HK-2 (cell line): ENCODE measurements at regions not wholly inside any gene's neighbourhood (a gene's known extent, or its start where the extent isn't known, plus 50 kb on each side); places are given as distances from the start of the nearest gene placed in this dataset.

Experiments
- DNase-seq: peaks from one replicate; pipeline ENCODE4 v3.0.0-alpha.2; 2018; ENCODE audit not compliant: unreplicated experiment

DNA sequence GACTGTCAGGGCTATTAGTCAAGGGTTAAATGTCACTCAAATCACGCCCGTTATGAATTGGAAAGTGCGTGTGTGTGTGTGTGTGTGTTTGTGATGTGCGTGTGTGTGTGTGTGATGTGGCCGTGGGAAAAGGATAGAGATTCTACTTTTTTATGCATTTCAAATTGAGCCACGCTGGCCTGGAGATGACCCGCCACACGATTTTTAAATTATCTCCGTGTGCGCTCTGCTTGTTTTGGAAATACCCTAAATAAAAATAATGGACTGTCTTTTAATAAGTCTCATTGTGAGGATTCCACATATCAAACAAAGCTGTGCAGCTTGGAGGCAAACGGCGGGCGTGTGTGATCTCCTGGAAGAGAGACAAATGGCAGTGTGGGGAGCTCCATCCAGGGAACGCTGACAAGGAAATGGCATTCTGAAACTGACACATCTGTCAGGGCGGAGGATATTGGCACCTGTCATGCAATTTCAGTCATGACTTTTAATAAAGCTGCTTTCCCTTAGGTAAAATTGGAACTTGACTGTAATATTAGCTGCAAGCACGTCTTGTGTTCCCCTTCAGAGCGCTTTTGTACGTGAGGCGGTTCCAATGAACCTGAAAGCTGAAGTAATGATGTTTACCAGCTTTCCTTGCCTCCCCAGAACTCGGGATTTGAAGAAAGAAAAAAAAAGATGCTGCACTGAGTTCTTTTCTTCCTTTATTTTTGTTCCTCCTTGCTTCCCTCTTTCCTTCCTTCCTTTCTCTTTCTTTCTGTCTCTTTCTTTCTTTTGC, 381.8 kb upstream of the SMIM21 start:
- DNase-seq = no peak

DNA sequence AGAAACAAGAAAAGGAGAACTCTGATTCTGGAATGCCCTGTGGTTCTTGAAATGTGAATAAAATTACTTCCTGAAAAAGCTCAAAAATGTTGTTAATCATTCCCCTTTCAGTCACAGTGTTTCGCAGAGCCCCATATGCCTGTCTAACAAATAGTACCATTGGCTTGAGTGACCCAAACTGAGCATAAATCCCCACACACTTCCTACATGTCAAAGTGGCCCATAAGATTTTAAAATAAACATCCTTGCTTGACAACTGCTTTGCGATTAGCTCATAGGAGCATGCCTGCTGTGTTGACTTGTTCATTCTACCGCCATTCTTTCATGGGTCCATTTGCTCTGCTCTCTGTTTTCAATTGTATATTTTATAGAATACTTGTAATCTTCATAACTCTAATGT, 377.8 kb upstream of the SMIM21 start:
- no peak for DNase-seq

DNA sequence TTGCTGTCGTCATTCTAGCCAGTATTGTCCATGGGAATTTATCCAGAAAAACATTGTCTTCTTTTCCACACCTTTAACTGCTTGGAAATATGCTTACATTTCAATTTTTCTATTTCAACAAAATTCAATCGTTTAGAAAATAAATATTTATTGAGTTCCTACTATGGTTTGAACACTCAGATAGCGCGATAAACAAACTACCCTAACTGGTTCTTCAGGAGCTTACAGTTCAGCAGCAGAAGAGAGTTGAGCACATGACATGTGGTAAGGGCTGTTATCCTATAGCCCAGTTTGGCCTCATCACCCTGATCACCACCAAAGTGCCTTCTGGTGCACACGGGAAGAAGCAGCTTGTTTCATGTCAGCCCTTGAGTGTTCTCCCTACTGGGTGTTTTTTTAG, 375.2 kb upstream of the SMIM21 start:
- DNase-seq = no peak

DNA sequence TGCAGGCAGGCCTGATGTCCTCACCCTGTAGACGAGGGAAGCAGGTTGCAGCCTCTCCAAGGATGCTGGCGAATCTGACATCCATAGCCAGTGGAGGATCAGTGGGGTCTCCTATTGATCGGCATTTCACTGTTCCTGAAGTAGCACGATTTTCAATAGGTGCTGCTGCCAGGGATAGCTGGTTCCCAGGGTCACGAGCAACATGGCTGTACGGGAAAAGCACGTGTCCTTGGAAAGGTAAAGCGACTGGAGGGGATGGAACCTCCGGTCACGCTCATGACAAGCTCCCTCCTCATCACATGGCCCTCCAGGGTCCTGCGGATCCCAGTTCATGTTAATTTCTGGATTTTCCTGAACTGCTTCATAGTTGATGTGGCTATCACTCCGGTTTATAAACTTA, 373.7 kb upstream of the SMIM21 start:
- DNase-seq = no peak

DNA sequence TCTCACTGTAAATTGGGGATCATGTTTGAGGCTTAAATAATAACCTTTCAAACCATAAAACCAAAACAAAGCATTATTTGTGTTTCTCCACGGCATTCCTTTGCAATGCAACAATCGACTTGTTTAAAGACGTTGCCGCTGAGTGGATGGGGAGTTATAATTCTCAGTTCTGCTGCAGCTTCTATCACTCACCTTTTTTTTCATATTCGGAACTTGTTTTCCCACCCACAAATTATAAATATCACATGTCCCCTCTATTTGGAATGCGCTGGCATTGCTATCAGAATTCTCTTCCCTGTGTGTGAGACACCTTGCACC, 372.8 kb upstream of the SMIM21 start:
- no peak for DNase-seq

DNA sequence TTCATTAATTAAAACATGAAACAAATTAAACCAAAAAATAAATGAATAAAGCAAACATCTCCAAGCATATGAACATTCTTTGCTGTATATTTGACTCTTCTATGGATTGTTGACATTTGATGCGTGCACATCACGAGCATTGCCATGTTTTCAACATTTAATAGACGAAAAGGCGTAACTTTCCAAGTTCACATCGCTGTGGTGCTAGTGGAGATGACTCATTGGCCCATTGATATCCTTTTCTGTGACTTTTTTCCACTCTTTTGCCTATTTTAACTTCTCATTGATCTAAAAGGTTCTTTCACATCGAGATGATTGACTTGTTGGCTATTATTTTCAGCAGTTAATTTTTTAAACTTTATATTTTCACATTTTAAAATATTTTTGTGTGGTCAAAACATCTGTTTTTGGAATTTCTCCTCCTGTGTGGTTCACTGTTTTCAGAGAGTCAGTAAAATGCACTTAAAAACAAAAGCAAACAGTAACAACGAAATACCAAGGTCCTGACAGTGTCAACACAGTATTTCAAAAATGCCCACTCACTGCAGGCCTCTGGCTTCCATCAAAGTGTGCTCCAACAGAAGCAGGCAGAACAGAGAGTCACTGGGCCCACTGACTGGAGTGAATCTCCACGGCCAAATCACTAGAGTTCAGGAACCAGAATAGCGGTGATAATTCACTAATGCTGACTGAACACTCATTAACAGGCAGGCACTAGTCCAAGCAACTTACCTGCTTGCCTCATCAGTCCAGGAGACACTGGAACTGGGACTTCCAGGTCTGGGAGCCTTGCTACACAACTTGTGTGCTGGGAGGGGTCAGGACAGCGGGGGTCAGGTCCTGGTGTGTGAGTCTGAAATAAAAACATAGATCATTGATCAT, 372.2 kb upstream of the SMIM21 start:
- no peak for DNase-seq

DNA sequence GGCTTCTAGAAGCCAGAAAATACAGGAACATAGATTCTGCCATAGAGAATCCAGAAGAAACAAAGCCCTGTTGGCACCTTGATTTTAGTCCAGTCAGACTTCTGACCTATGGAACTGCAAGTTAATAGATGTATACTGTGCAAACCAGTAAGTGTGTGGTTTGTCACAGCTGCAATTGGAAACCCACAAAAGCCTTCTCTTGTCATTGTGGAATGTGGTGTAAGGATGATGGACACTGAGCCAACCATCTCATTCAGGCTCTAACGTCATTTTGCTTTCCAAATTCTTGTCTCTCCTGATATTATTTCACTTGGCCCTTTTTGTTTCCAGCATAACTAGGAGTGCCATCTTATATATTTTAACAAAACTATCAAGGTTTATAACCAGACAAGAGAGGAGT, 369.5 kb upstream of the SMIM21 start:
- DNase-seq = no peak

DNA sequence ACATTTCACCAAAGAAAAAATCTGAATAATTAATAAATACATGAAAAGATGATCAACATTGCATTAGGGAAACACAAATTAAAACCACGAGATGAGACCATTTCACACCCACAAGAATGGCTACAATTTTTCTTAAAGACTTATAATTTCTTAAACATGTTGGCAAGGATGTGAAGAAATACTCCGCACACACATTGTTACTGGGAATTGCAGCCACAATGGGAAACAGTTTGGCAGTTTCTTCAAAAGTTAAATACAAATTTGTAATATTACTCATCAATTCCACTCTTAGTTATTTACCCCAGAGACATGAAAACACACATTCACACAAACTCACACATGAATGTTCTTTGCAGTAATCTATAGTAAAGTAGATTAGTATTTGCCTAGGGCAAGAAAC, 363.3 kb upstream of the SMIM21 start:
- DNase-seq = no peak

DNA sequence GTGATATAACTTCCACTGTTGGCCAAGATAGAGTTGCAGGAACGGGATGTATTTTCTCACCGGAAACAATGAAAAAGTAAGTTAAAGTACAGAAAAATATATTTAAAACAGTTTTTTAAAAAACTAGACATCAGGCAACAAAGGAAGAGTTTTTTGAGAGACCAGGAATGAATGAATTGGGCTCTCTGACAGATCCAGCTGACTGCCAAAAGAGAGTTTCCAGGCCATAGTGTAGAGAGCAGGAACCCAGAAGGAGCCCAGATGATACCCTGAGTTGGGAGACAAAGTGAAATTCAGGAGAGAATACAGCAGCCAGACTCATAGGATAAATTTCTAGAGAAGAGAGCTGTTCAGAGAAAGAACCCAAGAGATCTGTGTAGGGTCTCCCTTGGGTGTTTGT, 362.6 kb upstream of the SMIM21 start:
- DNase-seq = no peak

DNA sequence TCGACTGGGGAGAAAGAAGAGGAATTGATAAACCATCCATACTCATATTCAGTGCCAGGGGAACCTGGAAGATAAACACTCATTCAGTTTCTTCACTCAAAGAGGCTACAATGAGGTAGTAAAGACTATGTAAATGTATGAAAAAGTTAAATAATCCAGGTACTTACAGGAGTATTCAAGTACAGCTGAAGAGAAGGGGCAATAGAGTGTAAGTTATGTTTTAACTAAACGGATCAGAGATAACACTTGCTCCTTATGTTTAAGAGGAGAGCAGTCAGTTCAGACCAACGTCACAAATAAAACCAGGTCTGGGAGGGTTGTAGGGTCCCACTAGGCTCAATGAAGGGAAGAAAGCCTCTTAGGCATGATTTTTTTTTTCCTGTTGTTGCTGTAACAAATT, 358.3 kb upstream of the SMIM21 start:
- DNase-seq = no peak

DNA sequence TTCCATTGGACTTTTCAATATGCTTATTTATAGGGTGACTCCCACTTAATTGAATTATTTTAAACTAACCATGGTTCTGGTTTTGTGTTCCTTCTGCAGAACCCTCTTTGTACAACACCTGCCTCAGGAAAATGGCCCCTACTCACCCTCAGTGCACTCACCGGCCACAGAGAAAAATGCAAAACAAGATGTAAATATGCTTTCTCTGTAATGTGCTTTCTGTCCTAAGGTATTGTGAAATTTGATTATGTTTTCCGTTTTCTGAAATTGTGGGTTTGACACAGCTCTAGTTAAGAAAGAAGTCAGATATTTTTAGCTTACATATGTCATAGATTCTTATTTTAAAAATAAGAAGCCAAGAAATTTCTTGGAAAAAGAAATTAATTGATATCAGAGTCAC, 357.7 kb upstream of the SMIM21 start:
- no peak for DNase-seq

DNA sequence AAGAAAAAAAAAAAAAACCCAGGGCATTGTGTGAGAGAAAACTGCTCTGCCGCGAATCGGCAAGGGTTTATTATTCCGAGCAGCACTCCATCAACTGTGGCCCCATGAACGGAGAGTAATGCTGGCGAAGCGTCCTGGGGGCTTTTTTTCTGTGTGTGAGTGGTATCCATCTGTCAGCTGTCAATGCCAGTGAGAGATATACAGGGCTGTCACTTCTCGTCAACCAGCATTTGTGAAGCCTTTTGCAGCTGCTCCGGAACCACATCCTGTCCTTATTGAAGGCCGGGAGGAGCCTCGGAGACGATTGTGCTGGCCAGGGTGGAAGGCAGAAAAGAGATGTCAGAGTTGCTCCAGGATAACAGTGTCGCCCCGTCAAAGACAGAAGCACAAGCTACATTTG, 356.9 kb upstream of the SMIM21 start:
- no peak for DNase-seq

DNA sequence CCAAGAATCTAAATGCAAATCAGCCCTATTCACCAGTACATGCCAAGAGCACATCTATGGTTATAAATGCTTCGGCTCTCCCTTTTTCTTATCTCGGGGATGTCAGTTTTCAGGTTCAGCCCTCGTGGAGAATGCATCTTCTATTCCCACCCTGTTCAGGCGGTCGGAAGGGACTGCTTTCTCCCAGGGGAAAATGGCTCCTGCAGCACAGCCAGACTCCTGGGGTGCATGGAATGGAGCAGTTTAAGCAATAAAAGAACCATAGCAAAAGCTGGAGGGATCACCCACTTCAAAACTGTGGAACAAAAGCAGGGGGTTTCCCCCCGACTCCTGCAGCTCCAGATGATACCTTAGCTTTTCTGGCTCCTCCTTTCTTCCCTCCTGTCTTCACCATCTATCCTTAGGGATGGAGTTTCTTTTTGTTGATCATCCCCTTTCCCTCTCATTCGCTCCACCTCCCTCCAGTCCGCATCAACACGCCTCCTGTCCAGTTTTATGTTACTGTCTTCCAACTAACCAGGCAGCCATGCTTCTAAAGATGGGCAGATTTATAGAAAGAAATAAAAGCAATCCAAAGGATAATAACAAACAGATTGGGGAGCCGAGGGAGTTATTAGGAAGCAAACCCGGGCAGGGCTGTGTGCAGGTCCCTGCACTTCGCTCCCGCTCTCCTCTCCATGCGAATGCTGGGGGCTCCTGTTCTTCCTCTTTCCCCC, 356.2 kb upstream of the SMIM21 start:
- DNase-seq = no peak

DNA sequence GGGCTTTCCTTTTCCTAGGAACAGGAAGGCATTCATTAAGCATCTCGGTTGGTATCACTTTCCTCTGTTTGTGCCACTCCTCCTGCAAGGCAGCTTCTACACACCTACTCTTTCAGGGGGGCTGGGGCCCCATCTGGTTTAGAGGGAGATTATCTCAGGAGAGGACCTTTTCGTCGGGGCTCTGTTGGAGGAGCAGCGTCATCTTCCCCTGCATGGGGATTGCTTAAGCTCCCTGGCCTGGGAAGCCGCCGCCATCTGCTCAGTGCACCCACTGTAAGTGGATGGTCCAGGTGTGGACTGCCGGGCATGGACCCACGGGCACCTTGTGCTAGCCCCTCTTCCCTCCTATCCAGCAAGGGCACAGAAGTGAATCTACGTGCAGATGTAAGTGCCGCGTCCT, 355.3 kb upstream of the SMIM21 start:
- no peak for DNase-seq

DNA sequence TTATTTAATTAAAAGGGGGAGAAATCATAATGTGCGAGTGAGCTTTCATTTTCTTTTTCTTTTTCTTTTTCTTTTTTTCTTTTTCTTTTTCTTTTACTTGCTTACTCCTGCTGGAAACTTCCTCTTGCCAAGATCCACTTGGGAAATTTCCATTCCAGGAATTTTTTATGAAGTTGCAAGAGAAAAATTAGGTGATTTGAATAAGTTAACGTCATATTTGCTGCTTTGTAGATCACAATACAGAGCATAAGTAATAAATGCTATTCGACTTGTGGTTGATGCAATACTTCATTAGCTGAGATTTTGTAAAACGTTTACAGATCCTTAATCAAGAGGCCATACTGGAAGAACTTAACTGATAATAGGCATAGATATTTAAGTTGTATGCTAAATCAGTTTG, 354.7 kb upstream of the SMIM21 start:
- DNase-seq = no peak

DNA sequence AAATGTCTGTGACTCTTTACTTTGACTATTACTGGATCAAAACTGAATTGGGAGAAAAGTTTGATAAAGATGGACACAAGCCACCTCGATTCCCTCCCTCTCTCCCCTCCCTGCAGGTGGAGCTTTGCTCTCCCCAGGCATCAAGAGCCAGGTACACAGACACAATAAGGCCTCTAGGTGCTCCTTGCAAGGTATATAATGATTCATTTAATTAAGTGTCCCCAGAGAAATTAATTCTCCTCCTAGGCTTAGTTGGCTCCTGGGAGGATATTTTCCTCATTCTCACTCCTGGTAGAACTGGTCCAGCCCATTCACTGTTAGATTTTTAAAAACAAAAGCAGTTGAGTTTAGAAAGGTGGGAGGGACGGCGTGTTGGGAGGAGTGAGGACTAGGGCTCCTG, 352.4 kb upstream of the SMIM21 start:
- DNase-seq = no peak

DNA sequence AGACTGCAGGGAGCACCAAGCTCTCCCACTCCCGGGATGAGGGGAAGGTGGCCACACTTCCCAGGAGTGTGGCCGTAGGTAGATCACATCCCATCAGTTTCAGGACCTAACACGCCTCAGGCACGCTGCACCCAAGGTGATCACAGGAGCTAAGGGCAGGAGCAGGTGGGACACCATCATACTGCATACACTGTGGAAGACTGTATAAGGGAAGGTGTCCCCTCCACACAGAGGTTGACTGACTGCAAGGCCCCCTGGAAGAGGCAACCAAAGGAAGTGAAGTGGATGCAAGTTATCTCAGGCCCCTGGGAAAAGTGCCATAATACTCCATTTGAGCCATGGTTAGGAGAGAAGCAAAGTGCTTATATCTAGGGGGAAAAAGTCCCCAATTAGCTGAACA, 351.9 kb upstream of the SMIM21 start:
- DNase-seq = no peak

DNA sequence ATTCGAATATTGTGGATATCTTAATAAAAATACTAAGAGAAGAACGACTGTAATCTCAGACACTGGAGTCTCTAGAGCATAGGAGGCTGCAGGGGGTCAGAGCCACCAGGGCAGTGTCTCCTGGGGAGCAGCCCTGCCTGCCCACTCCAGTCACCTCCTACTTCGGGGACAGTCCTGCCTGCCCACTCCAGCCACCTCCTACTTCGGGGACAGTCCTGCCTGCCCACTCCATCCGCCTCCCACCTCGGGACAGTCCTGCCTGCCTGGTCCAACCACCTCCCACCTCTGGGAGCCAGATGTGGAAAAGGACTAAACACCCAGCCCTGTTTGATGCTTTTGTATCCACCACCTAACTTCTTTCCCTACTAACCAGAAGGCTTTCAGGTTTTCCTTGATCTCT, 350.1 kb upstream of the SMIM21 start:
- no peak for DNase-seq

DNA sequence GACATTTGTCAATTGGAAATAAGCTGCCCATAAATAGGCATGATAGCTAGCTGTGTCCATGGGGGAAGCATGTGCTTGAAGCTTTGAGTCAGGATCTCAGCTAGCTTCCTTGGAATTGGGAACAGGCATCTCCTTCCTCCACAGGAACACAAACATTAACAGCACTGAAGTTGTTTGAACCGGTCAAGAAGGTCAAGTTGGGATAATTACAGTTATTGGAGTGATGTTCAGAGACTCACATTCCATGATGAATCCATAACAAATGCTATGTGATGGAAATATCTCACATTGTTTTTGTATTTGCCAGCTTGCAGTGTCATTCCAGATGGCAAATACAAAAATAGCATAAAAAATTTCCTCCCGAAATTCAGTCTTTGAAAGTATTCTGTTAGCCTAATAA, 347.6 kb upstream of the SMIM21 start:
- no peak for DNase-seq

DNA sequence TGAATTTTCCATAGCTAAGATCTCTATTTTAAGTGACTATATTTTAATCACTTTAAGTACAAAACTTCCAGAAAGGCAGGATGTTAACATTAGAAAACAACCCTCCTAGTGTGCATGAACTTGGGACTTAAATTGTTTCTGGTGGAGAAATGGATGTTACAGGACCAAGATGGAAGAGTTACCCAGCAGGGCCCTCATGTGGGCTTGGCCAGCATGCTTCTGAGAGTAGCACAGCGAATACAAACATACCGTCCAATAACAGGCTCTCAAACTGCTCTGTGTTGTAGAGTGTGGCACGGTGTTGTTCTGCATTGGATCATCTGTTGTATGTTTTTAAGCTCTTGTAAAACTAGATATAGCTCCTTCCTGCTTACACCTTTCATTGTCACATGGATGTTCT, 346.1 kb upstream of the SMIM21 start:
- DNase-seq = no peak

DNA sequence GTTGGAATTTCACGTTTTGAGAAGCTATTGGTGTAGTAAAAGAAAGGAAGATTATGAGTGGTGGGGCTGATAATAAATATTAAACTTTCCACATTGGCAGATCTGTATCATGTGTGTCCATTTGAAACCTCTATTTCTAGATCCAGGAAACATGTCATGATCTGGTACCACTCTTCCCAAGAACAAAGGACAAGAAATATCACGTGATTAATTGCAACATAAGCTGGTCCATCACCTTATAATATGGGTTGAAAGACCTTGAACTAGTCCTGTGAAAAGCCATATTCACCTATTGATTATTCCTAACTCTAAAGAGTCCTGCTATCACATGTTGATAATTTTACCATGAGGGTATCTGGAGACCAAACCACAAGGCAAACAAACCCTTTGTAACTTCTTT, 335.3 kb upstream of the SMIM21 start:
- DNase-seq = no peak

DNA sequence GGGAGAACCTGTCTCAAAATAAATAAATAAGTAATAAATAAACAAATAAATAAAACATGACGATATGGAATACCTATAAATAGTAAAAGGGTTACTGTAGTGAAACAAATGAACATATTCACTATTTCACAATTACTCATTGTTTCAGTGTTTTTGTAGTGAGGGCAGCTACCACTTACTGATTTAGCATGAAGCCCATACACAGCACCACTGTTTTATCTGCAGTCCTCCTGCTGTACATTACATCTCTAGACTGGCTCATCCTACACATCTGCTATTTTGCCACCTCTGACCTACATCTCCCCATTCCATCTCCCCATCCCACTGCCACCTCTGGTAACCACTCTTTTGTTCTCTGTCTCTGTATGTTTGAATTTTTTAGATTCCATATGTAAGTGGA, 332.7 kb upstream of the SMIM21 start:
- no peak for DNase-seq

DNA sequence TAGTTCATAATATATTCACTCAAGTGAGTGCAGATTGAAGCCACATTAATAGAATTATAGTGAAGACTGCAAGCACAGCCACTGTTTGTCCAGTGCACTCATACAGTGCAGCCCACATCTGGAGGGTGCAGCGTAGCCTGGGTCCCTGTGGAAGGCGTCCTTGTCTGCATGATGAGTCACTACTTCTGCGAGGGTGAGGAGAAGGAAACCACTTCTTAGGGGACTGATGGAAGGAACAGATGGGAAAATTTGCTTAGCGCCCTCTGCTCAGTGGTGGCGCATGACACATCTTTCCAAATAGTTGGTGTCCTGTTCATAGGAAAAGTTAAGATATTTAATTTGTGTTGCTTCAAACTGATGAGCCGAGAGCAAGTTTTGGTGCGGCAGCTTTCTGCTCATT, 330.4 kb upstream of the SMIM21 start:
- no peak for DNase-seq
